Aorta (tissue), 5 donors: ENCODE measurements at regions not wholly inside any gene's neighbourhood (a gene's known extent, or its start where the extent isn't known, plus 50 kb on each side); places are given as distances from the start of the nearest gene placed in this dataset.

Experiments
- ATAC-seq: fragments of 200-7000 bp; cut with Tn5 transposase; one replicate; pipeline ENCODE4 v1.9.1; 2022; ENCODE audit warnings: moderate library complexity; ENCODE audit not compliant: low FRiP score
- DNase-seq, 2 donors: peaks; one replicate each; pipeline ENCODE4 v3.0.0-alpha.2; 2020
- H3K27ac ChIP-seq, 2 donors: one replicate each; pipeline ENCODE4 v1.5.1; 2013; ENCODE audit warnings: low read length in 2 of 2, mild to moderate bottlenecking in 2 of 2, moderate library complexity in 2 of 2, control low read depth in 1 of 2, inconsistent platforms in 1 of 2, low read depth in 1 of 2
- H3K27me3 ChIP-seq, 2 donors: one replicate each; pipeline ENCODE4 v1.6.1; 2013; ENCODE audit warnings: control low read depth in 1 of 2, low read length in 1 of 2, mild to moderate bottlenecking in 1 of 2, moderate library complexity in 1 of 2; ENCODE audit not compliant: insufficient read depth in 2 of 2, control insufficient read depth in 1 of 2
- H3K36me3 ChIP-seq, 2 donors: one replicate each; pipeline ENCODE4 v1.6.1; 2013; ENCODE audit warnings: control low read depth in 1 of 2, low read length in 1 of 2, mild to moderate bottlenecking in 1 of 2; ENCODE audit not compliant: insufficient read depth in 2 of 2, control insufficient read depth in 1 of 2
- H3K4me1 ChIP-seq, 2 donors: one replicate each; pipeline ENCODE4 v1.6.1; 2013; ENCODE audit warnings: low read length in 2 of 2, control low read depth in 1 of 2, mild to moderate bottlenecking in 1 of 2, moderate library complexity in 1 of 2; ENCODE audit not compliant: insufficient read depth in 2 of 2, control insufficient read depth in 1 of 2
- H3K4me3 ChIP-seq, 2 donors: one replicate each; pipeline ENCODE4 v1.5.1; 2013; ENCODE audit warnings: low read length in 2 of 2, control low read depth in 1 of 2, mild to moderate bottlenecking in 1 of 2
- H3K9me3 ChIP-seq: one replicate; pipeline ENCODE4 v1.6.1; 2013; ENCODE audit warnings: mild to moderate bottlenecking, low read length; ENCODE audit not compliant: control insufficient read depth
- WGBS, 2 donors: extraction: QIAGEN DNeasy Blood & Tissue Kit; methylation state at CpG; one replicate each; pipeline ENCODE4 v1.1.7; 2013; 5-methylcytosine and 5-hydroxymethylcytosine counted together
- intact Hi-C, 2 donors: fragments of 100-400 bp; cut with DNase I; formaldehyde crosslinking; loops; one replicate each; pipeline versions ENCODE4 v1.14.2 to v1.15.0; 2022
- donor health status: healthy with polysubstance abuse.
- donor health status: Bipolar disorder and iron deficiency.
- donor health status: DM: no; HTN: no; CAD: no.
- donor health status: DM: no; HTN: no; CAD: no.
- donor health status: DM: yes; HTN: yes; CAD: no.

DNA sequence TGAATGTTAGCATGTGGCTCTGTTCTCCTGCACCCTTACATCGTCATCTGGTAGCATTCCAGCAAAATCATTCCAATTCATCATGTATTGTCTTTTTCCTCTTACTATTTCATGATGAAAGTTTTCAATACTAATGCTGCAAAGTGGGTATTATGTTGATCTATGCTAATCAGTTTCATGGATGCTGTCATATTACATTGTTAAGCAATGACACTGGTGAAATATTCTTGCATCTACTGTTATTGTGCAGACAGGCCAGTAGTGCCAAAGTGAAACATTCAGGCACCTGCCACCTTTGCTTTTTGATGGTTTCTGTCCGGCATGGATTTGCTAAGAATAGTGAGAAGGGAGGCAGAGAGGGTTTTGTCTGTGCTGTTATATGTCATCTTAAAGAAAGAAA is 76.1 kb upstream of the SMIM21 start:
- ATAC-seq (no peak), DNase-seq (no peak)
- H3K27ac ChIP-seq = no peak overlapping the region
- no peaks in the 10 kb centered on the region for H3K36me3 ChIP-seq
- H3K9me3 ChIP-seq = no peaks in the 10 kb centered on the region
- no peaks in the 10 kb centered on the region for H3K27me3 ChIP-seq
- H3K4me1 ChIP-seq = no peaks in the 10 kb centered on the region
- intact Hi-C loops = no loop called here
- 58 to 67% methylated on average over 2 of the region's 2 CpGs for WGBS, 2 donors
- no peak overlapping the region for H3K4me3 ChIP-seq

DNA sequence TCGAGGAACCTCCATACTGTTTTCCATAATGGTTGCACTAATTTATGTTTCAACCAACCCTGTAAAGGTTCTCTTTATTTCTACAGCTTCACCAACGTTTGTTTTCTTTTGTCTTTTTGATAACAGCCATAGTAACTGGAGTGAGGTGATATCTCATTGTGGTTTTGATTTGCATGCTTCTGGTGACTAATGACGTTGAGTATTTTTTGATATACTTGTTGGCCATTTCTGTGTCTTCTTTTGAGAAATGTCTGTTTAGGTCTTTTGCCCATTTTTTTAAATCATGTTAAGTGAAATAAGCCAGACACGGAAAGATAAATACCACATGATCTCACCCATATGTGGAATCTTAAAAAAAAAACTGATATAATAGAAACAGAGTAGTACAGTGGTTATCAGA is 74.8 kb upstream of the SMIM21 start:
- Histone ChIP-seq H3K27me3 (no peaks in the 10 kb centered on the region), H3K4me3 (no peak overlapping the region), H3K9me3 (no peaks in the 10 kb centered on the region), H3K27ac (no peak overlapping the region), H3K36me3 (no peaks in the 10 kb centered on the region), H3K4me1 (no peaks in the 10 kb centered on the region)
- 33 to 37% methylated on average over 4 of the region's 4 CpGs for WGBS, 2 donors
- DNase-seq = no peak
- intact Hi-C loops = no loop called here
- no peak for ATAC-seq

DNA sequence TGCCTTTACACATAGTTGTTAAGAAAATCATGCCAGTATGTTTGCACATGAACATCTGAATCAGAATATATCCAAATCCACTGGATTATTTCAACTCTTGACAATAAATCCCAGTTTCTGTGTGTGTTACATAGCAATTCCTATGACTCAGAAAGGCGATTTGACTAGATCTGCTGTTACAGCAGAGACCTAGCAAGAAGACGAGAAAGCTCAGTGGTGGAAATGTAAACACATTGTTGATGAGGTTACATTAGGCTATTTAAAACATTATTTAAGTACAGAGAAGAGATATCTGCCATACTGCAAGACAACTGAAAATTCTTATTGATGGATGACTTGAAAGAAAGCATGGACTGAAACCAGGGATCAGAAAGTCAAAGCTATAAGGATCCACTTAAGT is 73.0 kb upstream of the SMIM21 start:
- no peaks in the 10 kb centered on the region for H3K4me1 ChIP-seq
- no peaks in the 10 kb centered on the region for H3K9me3 ChIP-seq
- no peak overlapping the region for H3K4me3 ChIP-seq
- intact Hi-C loops = no loop called here
- 53 to 56% methylated on average over 2 of the region's 2 CpGs for WGBS, 2 donors
- H3K27ac ChIP-seq = no peak overlapping the region
- H3K27me3 ChIP-seq = no peaks in the 10 kb centered on the region
- H3K36me3 ChIP-seq = no peaks in the 10 kb centered on the region
- ATAC-seq = no peak
- DNase-seq = no peak

DNA sequence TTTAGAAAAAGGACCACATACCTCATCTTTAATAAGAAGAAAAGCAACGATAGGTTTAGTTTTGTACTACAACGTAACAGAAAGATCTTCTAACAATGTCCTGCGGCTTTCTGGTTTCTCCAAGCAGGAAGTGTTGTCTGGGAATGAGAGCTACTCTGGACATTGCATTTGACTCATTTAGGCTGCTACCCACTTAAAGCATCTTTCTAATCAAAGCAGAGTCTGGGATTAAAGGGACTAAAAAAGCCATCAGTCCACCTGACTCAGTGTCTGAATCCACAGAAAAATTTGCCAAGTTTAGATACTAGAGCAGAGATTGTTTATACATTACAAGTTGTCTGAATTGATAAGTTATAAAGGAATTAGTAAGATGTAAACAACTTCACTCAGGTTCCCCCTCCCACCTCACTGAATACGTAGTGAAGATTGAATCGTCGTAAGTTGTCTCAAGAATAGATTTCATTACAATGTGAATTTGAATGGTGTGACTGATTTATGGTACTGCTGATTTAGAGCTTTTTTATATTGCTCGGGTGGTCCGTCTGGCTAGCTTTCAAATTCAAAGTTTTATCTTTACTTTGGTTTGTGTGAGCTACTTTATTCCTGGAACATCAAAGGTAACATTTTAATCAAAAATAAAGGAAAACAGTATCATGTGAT is 70.2 kb upstream of the SMIM21 start:
- Histone ChIP-seq H3K4me1 (no peaks in the 10 kb centered on the region), H3K27ac (no peak overlapping the region), H3K36me3 (no peaks in the 10 kb centered on the region), H3K4me3 (no peak overlapping the region), H3K9me3 (no peaks in the 10 kb centered on the region), H3K27me3 (no peaks in the 10 kb centered on the region)
- ATAC-seq (no peak), DNase-seq (no peak)
- WGBS, 2 donors = 36 to 37% methylated on average over 8 of the region's 8 CpGs
- intact Hi-C loops = no loop called here

DNA sequence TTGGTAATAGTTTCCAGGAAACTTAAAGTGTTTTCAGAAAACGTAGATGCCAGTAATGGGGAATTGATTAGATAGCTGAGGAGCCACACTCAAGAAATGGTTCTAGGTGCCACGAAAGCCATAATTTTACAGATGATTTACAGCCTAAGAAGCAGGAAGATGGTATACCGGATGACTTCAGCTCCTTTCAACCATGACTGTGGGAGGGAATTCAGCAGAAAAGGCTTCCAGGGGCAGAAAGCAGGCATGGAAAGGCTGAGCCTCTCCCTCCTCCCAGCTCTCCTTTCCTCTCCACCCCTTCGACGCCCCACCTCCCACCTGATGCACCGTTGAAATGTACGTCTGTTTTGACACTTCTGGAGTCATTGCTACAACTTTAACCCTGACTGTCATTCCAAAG is 68.6 kb upstream of the SMIM21 start:
- Histone ChIP-seq H3K36me3 (no peaks in the 10 kb centered on the region), H3K27me3 (no peaks in the 10 kb centered on the region), H3K27ac (no peak overlapping the region), H3K4me3 (no peak overlapping the region), H3K4me1 (no peaks in the 10 kb centered on the region), H3K9me3 (no peaks in the 10 kb centered on the region)
- ATAC-seq = no peak
- no peak for DNase-seq
- WGBS, 2 donors = 46 to 52% methylated on average over 7 of the region's 7 CpGs
- intact Hi-C loops = no loop called here

DNA sequence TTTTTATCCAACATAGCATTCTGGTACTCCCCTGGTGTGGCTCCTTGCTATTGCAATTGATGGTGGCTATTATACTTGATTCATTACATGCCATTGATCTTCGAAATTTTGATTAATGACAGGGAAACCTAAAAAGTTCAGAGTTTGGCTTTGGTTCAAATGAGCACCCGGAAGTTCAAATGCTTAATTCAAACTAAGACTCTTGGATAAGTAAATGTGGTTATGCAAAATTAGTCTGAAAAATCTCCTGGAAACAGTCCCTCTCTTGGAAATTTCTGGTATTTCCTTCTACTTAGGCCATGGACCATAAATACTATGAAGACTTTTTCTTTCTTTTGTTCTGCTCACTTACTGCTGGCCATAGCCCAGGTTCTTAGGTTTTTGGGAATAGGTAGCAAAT is 65.3 kb upstream of the SMIM21 start:
- WGBS, 2 donors = 29 to 32% methylated on average over 2 of the region's 2 CpGs
- no peak overlapping the region for H3K27ac ChIP-seq
- H3K4me3 ChIP-seq = no peak overlapping the region
- H3K36me3 ChIP-seq = no peaks in the 10 kb centered on the region
- no peaks in the 10 kb centered on the region for H3K27me3 ChIP-seq
- DNase-seq = no peak
- H3K9me3 ChIP-seq = no peaks in the 10 kb centered on the region
- no peak for ATAC-seq
- no peaks in the 10 kb centered on the region for H3K4me1 ChIP-seq
- intact Hi-C loops = no loop called here

DNA sequence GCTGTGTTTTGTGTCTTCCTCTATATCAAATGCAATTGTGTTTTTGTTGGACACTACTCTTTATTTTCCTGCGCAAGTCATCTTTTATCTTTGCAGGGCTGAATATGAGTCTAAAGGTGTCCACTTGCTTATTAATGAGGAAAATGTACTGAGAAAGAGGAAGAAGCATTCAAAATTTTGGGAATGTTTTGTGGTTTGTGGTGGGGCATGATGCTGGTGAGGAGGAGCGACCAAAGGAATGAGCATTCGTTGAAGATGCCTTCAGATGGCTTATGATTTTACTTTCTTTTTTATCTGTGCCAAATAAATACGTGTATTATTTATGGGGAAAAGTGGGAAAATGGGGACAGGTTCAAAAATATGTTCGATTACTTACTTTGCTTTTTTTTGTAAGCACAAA is 63.9 kb upstream of the SMIM21 start:
- Histone ChIP-seq H3K36me3 (no peaks in the 10 kb centered on the region), H3K27me3 (no peaks in the 10 kb centered on the region), H3K4me1 (no peaks in the 10 kb centered on the region), H3K4me3 (no peak overlapping the region), H3K9me3 (no peaks in the 10 kb centered on the region), H3K27ac (no peak overlapping the region)
- ATAC-seq (no peak), DNase-seq (no peak)
- 71 to 79% methylated on average over 5 of the region's 5 CpGs for WGBS, 2 donors
- intact Hi-C loops = no loop called here

DNA sequence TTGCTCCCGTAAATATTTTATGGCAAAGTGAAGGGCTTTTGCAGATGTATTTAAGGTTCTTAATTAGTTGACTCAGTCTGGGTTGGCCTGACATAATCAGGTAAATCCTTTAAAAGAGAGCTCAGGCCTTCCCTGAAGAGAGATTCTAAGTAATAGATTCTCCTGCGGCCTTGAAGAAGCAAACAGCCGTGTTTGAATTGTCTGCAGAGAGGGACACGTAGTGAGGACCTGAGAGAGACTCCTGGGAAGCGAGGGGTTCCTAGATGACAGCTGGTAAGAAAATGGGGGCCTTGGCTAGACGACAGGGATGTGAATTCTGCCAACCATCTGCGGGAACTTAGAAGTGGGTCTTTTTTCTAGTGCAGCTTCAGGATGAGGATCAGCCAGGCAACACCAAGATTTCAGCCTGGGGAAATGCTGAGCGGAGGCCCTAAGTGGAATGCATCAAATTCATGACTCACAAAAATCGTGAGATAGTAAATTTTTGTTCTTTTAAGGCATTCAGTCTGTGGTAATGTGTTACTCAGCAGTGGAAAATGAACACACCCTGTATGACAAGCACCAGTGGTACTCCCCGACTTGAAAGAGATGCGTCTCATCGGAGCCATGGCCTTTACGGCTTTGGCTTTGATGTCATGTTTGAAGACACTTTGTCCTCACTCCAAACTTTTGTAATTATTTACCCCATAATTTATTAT is 62.1 kb upstream of the SMIM21 start:
- intact Hi-C loops = no loop called here

DNA sequence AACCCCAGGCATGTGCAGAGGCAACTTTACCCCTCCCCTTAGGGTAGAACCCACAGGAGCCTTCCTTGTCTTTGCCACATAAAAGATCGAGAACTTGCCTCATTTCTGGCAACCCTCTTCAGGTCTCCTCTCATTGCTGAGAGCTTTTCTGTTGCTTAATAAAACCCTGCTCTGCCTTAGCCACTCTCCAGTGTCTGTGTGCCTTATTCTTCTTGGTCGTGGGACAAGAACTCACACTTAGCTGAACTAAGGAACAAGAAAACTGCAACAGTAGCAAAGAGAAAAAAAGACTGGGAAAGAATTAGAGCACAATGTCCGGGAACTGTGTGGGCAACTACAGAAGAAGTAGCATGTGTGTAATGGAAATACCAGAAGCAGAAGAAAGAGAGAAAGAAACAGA is 56.2 kb upstream of the SMIM21 start:
- no peak for ATAC-seq
- Histone ChIP-seq H3K4me1 (no peaks in the 10 kb centered on the region), H3K27ac (no peak overlapping the region), H3K9me3 (peaks cover 3% of the 10 kb centered on the region), H3K4me3 (no peak overlapping the region), H3K27me3 (no peaks in the 10 kb centered on the region), H3K36me3 (no peaks in the 10 kb centered on the region)
- intact Hi-C loops = loop anchor here in 1 of 2 donors (5.0 kb wide), 1 partner anchor 831 kb away; no protein-coding TSS in a partner anchor
- DNase-seq = no peak
- 83 to 95% methylated on average over 3 of the region's 3 CpGs for WGBS, 2 donors

More for the DNA sequence above, 62.1 kb upstream of the SMIM21 start:
- Histone ChIP-seq H3K27ac (no peak overlapping the region), H3K36me3 (no peaks in the 10 kb centered on the region), H3K4me3 (no peak overlapping the region), H3K4me1 (no peaks in the 10 kb centered on the region), H3K9me3 (no peaks in the 10 kb centered on the region), H3K27me3 (no peaks in the 10 kb centered on the region)
- DNase-seq (no peak), ATAC-seq (peak; percentile 36)
- 69% methylated on average over 13 of the region's 13 CpGs for WGBS, 2 donors
